ENCODE measurements at regions not wholly inside any gene's neighbourhood (a gene's known extent, or its start where the extent isn't known, plus 50 kb on each side); places are given as distances from the start of the nearest gene placed in this dataset.

GRCh38 chr9:131804826-131805225 is 65.0 kb upstream of the RAPGEF1 start:
- no peaks in the 10 kb centered on the region for H3K36me3 ChIP-seq (ENCODE audit: control insufficient read depth in 4 of 4, insufficient read depth in 3 of 4, low read depth in 1 of 4, low read length in 3 of 4)
- no peak overlapping the region for H3K4me3 ChIP-seq (ENCODE audit: low read depth in 1 of 3, low read length in 3 of 3)
- 62% methylated on average over 3 of the region's 3 CpGs for WGBS
- H3K27ac ChIP-seq (ENCODE audit: low read depth in 1 of 2, low read length in 2 of 2), result no peak overlapping the region
- H3K9ac ChIP-seq (ENCODE audit: low read depth in 1 of 2, low read length in 2 of 2), result no peak overlapping the region
- H3K4me1 ChIP-seq (ENCODE audit: control insufficient read depth in 4 of 4, insufficient read depth in 4 of 4, low read length in 3 of 4), result no peaks in the 10 kb centered on the region
- no peak for DNase-seq (ENCODE audit: low spot score)
- no peak for TF ChIP-seq REST (IDR thresholded peaks at IDR 0.05)
- no peak for TF ChIP-seq FOXA2 (IDR thresholded peaks at IDR 0.05)
- no peak for TF ChIP-seq TAF1 (conservative IDR thresholded peaks at IDR 0.05)
- no peak for TF ChIP-seq MAX (IDR thresholded peaks at IDR 0.05)
- TF ChIP-seq HNF4G (IDR thresholded peaks at IDR 0.05), result no peak
- no peak for TF ChIP-seq SP1 (IDR thresholded peaks at IDR 0.05)
- no peak for TF ChIP-seq FOXA1 (IDR thresholded peaks at IDR 0.05)
- no peak for TF ChIP-seq ZBTB33 (IDR thresholded peaks at IDR 0.05)
- no peak for TF ChIP-seq GABPA (IDR thresholded peaks at IDR 0.05 in 1 of 2, conservative IDR thresholded peaks at IDR 0.05 in 1 of 2)
- TF ChIP-seq HNF4A (conservative IDR thresholded peaks at IDR 0.05), result no peak
- TF ChIP-seq RXRA (IDR thresholded peaks at IDR 0.05), result no peak
- TF ChIP-seq RAD21 (IDR thresholded peaks at IDR 0.05), result no peak
- no peak for TF ChIP-seq ATF3 (IDR thresholded peaks at IDR 0.05)
- no peak for TF ChIP-seq YY1 (IDR thresholded peaks at IDR 0.05)
- TF ChIP-seq EGR1 (IDR thresholded peaks at IDR 0.05; ENCODE audit: low read depth in 2 of 2), result no peak
- no peak for TF ChIP-seq NR2F2 (IDR thresholded peaks at IDR 0.05)
- TF ChIP-seq JUND (IDR thresholded peaks at IDR 0.05), result no peak
- H3K9me3 ChIP-seq (ENCODE audit: control insufficient read depth in 4 of 4, low read length in 3 of 4), result peaks cover 0 to 6% (median 0%) of the 10 kb centered on the region in 4 donors
- peaks cover 0 to 5% (median 1%) of the 10 kb centered on the region in 4 donors for H3K27me3 ChIP-seq (ENCODE audit: control insufficient read depth in 4 of 4, insufficient read depth in 4 of 4, low read length in 3 of 4)

GRCh38 chr9:131803758-131804411 is 64.0 kb upstream of the RAPGEF1 start:
- H3K4me1 ChIP-seq (ENCODE audit: control insufficient read depth in 4 of 4, insufficient read depth in 4 of 4, low read length in 3 of 4), result no peaks in the 10 kb centered on the region
- no peaks in the 10 kb centered on the region for H3K36me3 ChIP-seq (ENCODE audit: control insufficient read depth in 4 of 4, insufficient read depth in 3 of 4, low read depth in 1 of 4, low read length in 3 of 4)
- no peak for DNase-seq (ENCODE audit: low spot score)
- peaks cover 0 to 6% (median 0%) of the 10 kb centered on the region in 4 donors for H3K9me3 ChIP-seq (ENCODE audit: control insufficient read depth in 4 of 4, low read length in 3 of 4)
- H3K4me3 ChIP-seq (ENCODE audit: low read depth in 1 of 3, low read length in 3 of 3), result no peak overlapping the region
- peaks cover 0 to 5% (median 1%) of the 10 kb centered on the region in 4 donors for H3K27me3 ChIP-seq (ENCODE audit: control insufficient read depth in 4 of 4, insufficient read depth in 4 of 4, low read length in 3 of 4)
- H3K9ac ChIP-seq (ENCODE audit: low read depth in 1 of 2, low read length in 2 of 2), result no peak overlapping the region
- 83% methylated on average over 4 of the region's 4 CpGs for WGBS
- H3K27ac ChIP-seq (ENCODE audit: low read depth in 1 of 2, low read length in 2 of 2), result no peak overlapping the region
- TF ChIP-seq REST (IDR thresholded peaks at IDR 0.05), result no peak
- TF ChIP-seq RAD21 (IDR thresholded peaks at IDR 0.05), result no peak
- TF ChIP-seq HNF4A (conservative IDR thresholded peaks at IDR 0.05), result no peak
- TF ChIP-seq RXRA (IDR thresholded peaks at IDR 0.05), result no peak
- TF ChIP-seq TAF1 (conservative IDR thresholded peaks at IDR 0.05), result no peak
- no peak for TF ChIP-seq MAX (IDR thresholded peaks at IDR 0.05)
- no peak for TF ChIP-seq HNF4G (IDR thresholded peaks at IDR 0.05)
- TF ChIP-seq FOXA1 (IDR thresholded peaks at IDR 0.05), result no peak
- TF ChIP-seq ZBTB33 (IDR thresholded peaks at IDR 0.05), result no peak
- TF ChIP-seq SP1 (IDR thresholded peaks at IDR 0.05), result no peak
- no peak for TF ChIP-seq JUND (IDR thresholded peaks at IDR 0.05)
- TF ChIP-seq EGR1 (IDR thresholded peaks at IDR 0.05; ENCODE audit: low read depth in 2 of 2), result no peak
- TF ChIP-seq NR2F2 (IDR thresholded peaks at IDR 0.05), result no peak
- no peak for TF ChIP-seq YY1 (IDR thresholded peaks at IDR 0.05)

Measured in liver (tissue), 7 donors.